K562 (cell line): ENCODE measurements at regions not wholly inside any gene's neighbourhood (a gene's known extent, or its start where the extent isn't known, plus 50 kb on each side); places are given as distances from the start of the nearest gene placed in this dataset.

Experiments used
- ATAC-seq: fragments of 200-7000 bp; cut with Tn5 transposase; 3 replicates; pipeline ENCODE4 v1.9.1; 2020; ENCODE audit warnings: moderate library complexity
- BruUV-seq: library from RNA; stranded (reverse); fragments of 400-500 nt; replicated peaks from 2 replicates; lab custom pipeline; 2021; lab: Mats Ljungman, UMichigan
- CTCF ChIA-PET: fragments of 300-600 bp; formaldehyde crosslinking; extraction: SDS; loops from one replicate; lab custom pipeline; 2021; ENCODE audit warnings: low intra/inter-chr PET ratio; lab: Yijun Ruan, JAX
- POLR2A ChIA-PET: fragments of 300-600, 350-650 bp; sonication (Branson Sonifier 250); formaldehyde crosslinking; extraction: SDS; loops from one replicate; lab custom pipeline; 2021; ENCODE audit warnings: antibody characterized with exemption, inconsistent platforms; lab: Yijun Ruan, JAX
- DNase-seq, 4 experiments: peaks; one replicate each; pipeline versions ENCODE4 v3.0.0 to v3.0.0-alpha.2; 2011 to 2018; ENCODE audit warnings: low spot score in 3 of 4, mixed read lengths in 3 of 4; ENCODE audit errors: extremely low read depth in 1 of 4
- FAIRE-seq: peaks from 2 replicates; lab custom pipeline; 2011; peaks lifted over from hg19 to GRCh38; lab: Jason Lieb, UNC
- H2AFZ ChIP-seq: 2 replicates; pipeline ENCODE4 v1.6.0; 2011; ENCODE audit warnings: low read depth, low read length, control low read depth, inconsistent platforms
- H3K27ac ChIP-seq: fragments of 200-600 bp; 3 replicates; pipeline ENCODE4 v1.8.0; 2011; ENCODE audit warnings: low read depth, mild to moderate bottlenecking, control low read depth, inconsistent platforms, low read length, moderate library complexity, mixed read lengths; ENCODE audit errors: extremely low read depth
- H3K27me3 ChIP-seq, 2 experiments: fragments of 300-600 bp in 1 of 2; 2 replicates in 1 of 2; 3 replicates in 1 of 2; pipeline versions ENCODE4 v1.6.0 to v1.8.0; 2011; ENCODE audit warnings: inconsistent platforms in 2 of 2, low read length in 2 of 2, mild to moderate bottlenecking in 1 of 2, mixed read lengths in 1 of 2, moderate library complexity in 1 of 2; ENCODE audit not compliant: control insufficient read depth in 2 of 2, insufficient read depth in 2 of 2
- H3K36me3 ChIP-seq: fragments of 300-600 bp; 3 replicates; pipeline ENCODE4 v1.8.0; 2011; ENCODE audit warnings: mild to moderate bottlenecking, low read length, inconsistent platforms; ENCODE audit not compliant: control insufficient read depth, insufficient read depth
- H3K4me1 ChIP-seq, 2 experiments: fragments of 200-600 bp in 1 of 2; replicated peaks in 1 of 2; 2 replicates in 1 of 2; 3 replicates in 1 of 2; pipeline versions ENCODE4 v1.5.1 to v1.8.0; 2011; ENCODE audit warnings: inconsistent platforms in 2 of 2, low read length in 2 of 2, mild to moderate bottlenecking in 1 of 2, mixed read lengths in 1 of 2, moderate library complexity in 1 of 2; ENCODE audit not compliant: control insufficient read depth in 2 of 2, insufficient read depth in 2 of 2
- H3K4me2 ChIP-seq: 2 replicates; pipeline ENCODE4 v1.6.1; 2011; ENCODE audit warnings: low read length, control low read depth, inconsistent platforms, mixed read lengths; ENCODE audit not compliant: insufficient read depth
- H3K4me3 ChIP-seq: fragments of 200-600 bp; sonication (generic), shearing (Covaris generic); 2 replicates; pipeline ENCODE4 v1.5.1; 2016; ENCODE audit warnings: control low read depth, inconsistent platforms
- H3K79me2 ChIP-seq: fragments of 200-600 bp; 3 replicates; pipeline ENCODE4 v1.8.0; 2011; ENCODE audit warnings: low read length, inconsistent platforms; ENCODE audit not compliant: control insufficient read depth, insufficient read depth
- H3K9ac ChIP-seq, 2 experiments: 2 replicates each; pipeline versions ENCODE4 v1.6.0 to v1.6.1; 2011; ENCODE audit warnings: low read depth in 2 of 2, low read length in 2 of 2, control low read depth in 1 of 2, inconsistent platforms in 1 of 2, mild to moderate bottlenecking in 1 of 2, mixed read lengths in 1 of 2; ENCODE audit not compliant: insufficient read depth in 1 of 2
- H3K9me1 ChIP-seq: one replicate; pipeline ENCODE4 v1.6.0; 2011; ENCODE audit warnings: inconsistent platforms, mild to moderate bottlenecking, low read length, moderate library complexity; ENCODE audit not compliant: control insufficient read depth, insufficient read depth
- H3K9me3 ChIP-seq: replicated peaks from 2 replicates; pipeline ENCODE4 v1.5.1; 2011; ENCODE audit warnings: low read depth, low read length, inconsistent platforms; ENCODE audit not compliant: control insufficient read depth, insufficient read depth
- H4K20me1 ChIP-seq: replicated peaks from 2 replicates; pipeline ENCODE4 v1.6.1; 2011; ENCODE audit warnings: low read length, inconsistent platforms, mixed read lengths; ENCODE audit not compliant: control insufficient read depth, insufficient read depth
- FOXK2 ChIP-seq, 2 experiments: fragments of 450-650 bp; IDR thresholded peaks in 1 of 2; conservative IDR thresholded peaks in 1 of 2; 2 replicates each; pipeline ENCODE4 v1.6.1; 2016; ENCODE audit warnings: low read depth in 2 of 2, mild to moderate bottlenecking in 1 of 2
- FOXO4 ChIP-seq: fragments of 450-650 bp; formaldehyde crosslinking; IDR thresholded peaks from 2 replicates; pipeline ENCODE4 v1.4.0; 2020; ENCODE audit warnings: mild to moderate bottlenecking, moderate library complexity
- FUS ChIP-seq: fragments of 200-400 bp; formaldehyde crosslinking; optimal IDR thresholded peaks from 2 replicates; pipeline ENCODE3; 2017; ENCODE audit warnings: low read depth, low read length
- MCM7 ChIP-seq, 2 experiments: fragments of 450-650 bp; IDR thresholded peaks; 2 replicates each; pipeline ENCODE4 v1.6.1; 2016 to 2018
- NFIC ChIP-seq: fragments of 450-650 bp; IDR thresholded peaks from 2 replicates; pipeline ENCODE4 v1.6.1; 2017; ENCODE audit warnings: mild to moderate bottlenecking, inconsistent platforms
- NFYB ChIP-seq: IDR thresholded peaks from 2 replicates; pipeline ENCODE4 v1.6.1; 2011; ENCODE audit warnings: mild to moderate bottlenecking, moderate library complexity; ENCODE audit not compliant: insufficient read length; ENCODE audit errors: extremely low read depth
- NRF1 ChIP-seq, 2 experiments: fragments of 450-650 bp; IDR thresholded peaks in 1 of 2; conservative IDR thresholded peaks in 1 of 2; 2 replicates each; pipeline ENCODE4 v1.6.1; 2014; ENCODE audit warnings: mild to moderate bottlenecking in 2 of 2
- PATZ1 ChIP-seq: fragments of 250-450 bp; sonication (Bioruptor Pico); IDR thresholded peaks from 2 replicates; pipeline ENCODE4 v1.5.0; 2020; ENCODE audit warnings: mild to moderate bottlenecking, borderline replicate concordance
- RBM14 ChIP-seq: fragments of 200-400 bp; formaldehyde crosslinking; IDR thresholded peaks from 2 replicates; pipeline ENCODE4 v1.6.1; 2018; ENCODE audit warnings: low read depth, mild to moderate bottlenecking, low read length, moderate library complexity, borderline replicate concordance; ENCODE audit not compliant: insufficient read depth
- SIN3B ChIP-seq: fragments of 450-650 bp; IDR thresholded peaks from 2 replicates; pipeline ENCODE4 v1.6.1; 2017; ENCODE audit warnings: low read depth, mild to moderate bottlenecking, moderate library complexity
- SMARCB1 ChIP-seq: IDR thresholded peaks from 2 replicates; pipeline ENCODE4 v1.6.1; 2011; ENCODE audit warnings: improper control_type of control experiment, low read depth; ENCODE audit not compliant: insufficient read length
- WGBS: fragments of 100-300 bp; shearing (Covaris generic); methylation state at CpG from one replicate; pipeline ENCODE4 v1.1.6; 2016; ENCODE audit warnings: low coverage, mixed read lengths; ENCODE audit not compliant: insufficient coverage; ENCODE audit errors: missing lambda C conversion rate; 5-methylcytosine and 5-hydroxymethylcytosine counted together
- in situ Hi-C: fragments of 300-500 bp; cut with MboI; formaldehyde crosslinking; loops from 4 replicates; pipeline ENCODE4 v1.15.0; 2018; ENCODE audit warnings: inconsistent platforms, mixed read lengths
- intact Hi-C: fragments of 100-400 bp; cut with micrococcal nuclease; formaldehyde crosslinking; loops from 2 replicates; pipeline ENCODE4 v1.14.2; 2022
- TF ChIP-seq, protein P1 (sequence below): sonication (generic); formaldehyde crosslinking; IDR thresholded peaks from 2 replicates; pipeline ENCODE4 v1.8.1; 2023; ENCODE audit warnings: mild to moderate bottlenecking, missing genetic modification reagents
- TF ChIP-seq, protein P2 (sequence below): fragments of 450-650 bp; IDR thresholded peaks from 2 replicates; pipeline ENCODE4 v1.6.1; 2016; ENCODE audit warnings: borderline replicate concordance
- TF ChIP-seq, protein P3 (sequence below): fragments of 250-450 bp; sonication (Bioruptor Pico); IDR thresholded peaks from 2 replicates; pipeline ENCODE4 v1.8.0; 2021; ENCODE audit warnings: mild to moderate bottlenecking, moderate library complexity

DNA sequence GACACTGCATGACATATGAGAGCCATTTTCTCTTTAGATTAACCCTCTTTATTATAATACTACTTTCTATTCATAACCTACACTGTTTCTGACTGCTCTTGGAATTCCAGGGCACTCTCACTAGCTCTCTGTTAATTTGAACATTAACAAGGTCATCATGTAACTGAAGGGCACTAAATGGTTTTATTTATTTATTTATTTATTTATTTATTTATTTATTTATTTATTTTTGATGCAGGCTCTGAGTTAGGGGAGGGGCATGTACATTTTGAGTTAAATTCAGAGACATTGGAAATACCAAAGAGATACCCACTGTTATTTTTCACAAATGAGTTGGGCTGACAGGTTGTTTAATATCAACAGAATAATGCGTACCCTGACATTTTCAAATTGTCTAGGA is 1038.7 kb upstream of the NRXN1 start (continued):
- TF ChIP-seq, protein P1, sequence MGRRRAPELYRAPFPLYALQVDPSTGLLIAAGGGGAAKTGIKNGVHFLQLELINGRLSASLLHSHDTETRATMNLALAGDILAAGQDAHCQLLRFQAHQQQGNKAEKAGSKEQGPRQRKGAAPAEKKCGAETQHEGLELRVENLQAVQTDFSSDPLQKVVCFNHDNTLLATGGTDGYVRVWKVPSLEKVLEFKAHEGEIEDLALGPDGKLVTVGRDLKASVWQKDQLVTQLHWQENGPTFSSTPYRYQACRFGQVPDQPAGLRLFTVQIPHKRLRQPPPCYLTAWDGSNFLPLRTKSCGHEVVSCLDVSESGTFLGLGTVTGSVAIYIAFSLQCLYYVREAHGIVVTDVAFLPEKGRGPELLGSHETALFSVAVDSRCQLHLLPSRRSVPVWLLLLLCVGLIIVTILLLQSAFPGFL, result no peak
- TF ChIP-seq, protein P2, sequence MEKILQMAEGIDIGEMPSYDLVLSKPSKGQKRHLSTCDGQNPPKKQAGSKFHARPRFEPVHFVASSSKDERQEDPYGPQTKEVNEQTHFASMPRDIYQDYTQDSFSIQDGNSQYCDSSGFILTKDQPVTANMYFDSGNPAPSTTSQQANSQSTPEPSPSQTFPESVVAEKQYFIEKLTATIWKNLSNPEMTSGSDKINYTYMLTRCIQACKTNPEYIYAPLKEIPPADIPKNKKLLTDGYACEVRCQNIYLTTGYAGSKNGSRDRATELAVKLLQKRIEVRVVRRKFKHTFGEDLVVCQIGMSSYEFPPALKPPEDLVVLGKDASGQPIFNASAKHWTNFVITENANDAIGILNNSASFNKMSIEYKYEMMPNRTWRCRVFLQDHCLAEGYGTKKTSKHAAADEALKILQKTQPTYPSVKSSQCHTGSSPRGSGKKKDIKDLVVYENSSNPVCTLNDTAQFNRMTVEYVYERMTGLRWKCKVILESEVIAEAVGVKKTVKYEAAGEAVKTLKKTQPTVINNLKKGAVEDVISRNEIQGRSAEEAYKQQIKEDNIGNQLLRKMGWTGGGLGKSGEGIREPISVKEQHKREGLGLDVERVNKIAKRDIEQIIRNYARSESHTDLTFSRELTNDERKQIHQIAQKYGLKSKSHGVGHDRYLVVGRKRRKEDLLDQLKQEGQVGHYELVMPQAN, result no peak
- no peak for TF ChIP-seq RBM14

DNA sequence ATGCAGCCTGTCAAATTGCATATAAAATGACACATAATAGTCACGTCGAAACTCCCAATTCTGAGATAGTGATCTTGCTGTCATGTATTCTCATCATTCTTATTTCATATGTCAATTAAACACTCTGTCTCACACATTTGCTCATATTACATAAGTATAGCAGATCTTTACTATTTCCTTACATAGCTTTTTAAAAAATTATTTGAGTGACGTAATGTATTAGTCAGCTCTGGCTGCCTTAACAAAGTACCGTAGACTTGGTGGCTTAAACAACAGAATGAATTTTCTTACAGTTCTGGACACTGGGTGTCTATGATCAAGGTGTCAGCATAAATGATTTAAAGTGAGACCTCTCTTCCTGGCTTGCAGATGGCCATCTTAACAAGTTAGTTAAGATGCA is 1032.3 kb upstream of the NRXN1 start:
- no peaks in the 10 kb centered on the region for H3K9me1 ChIP-seq
- no peaks in the 10 kb centered on the region for H3K36me3 ChIP-seq
- TF ChIP-seq FOXK2 (conservative IDR thresholded peaks at IDR 0.05 in 1 of 2, IDR thresholded peaks at IDR 0.05 in 1 of 2; ENCODE audit: low read depth in 2 of 2) (no peak), MCM7 (IDR thresholded peaks at IDR 0.05) (no peak), NFYB (no peak), FUS (no peak), SMARCB1 (no peak), PATZ1 (CRISPR knock-in tag) (no peak), FOXO4 (CRISPR knock-in tag) (no peak), NRF1 (conservative IDR thresholded peaks at IDR 0.05 in 1 of 2, IDR thresholded peaks at IDR 0.05 in 1 of 2) (no peak), SIN3B (no peak), NFIC (no peak)
- TF ChIP-seq, protein P3, sequence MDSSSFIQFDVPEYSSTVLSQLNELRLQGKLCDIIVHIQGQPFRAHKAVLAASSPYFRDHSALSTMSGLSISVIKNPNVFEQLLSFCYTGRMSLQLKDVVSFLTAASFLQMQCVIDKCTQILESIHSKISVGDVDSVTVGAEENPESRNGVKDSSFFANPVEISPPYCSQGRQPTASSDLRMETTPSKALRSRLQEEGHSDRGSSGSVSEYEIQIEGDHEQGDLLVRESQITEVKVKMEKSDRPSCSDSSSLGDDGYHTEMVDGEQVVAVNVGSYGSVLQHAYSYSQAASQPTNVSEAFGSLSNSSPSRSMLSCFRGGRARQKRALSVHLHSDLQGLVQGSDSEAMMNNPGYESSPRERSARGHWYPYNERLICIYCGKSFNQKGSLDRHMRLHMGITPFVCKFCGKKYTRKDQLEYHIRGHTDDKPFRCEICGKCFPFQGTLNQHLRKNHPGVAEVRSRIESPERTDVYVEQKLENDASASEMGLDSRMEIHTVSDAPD (CRISPR knock-in tag), result no peak

More for the DNA sequence above, 1032.3 kb upstream of the NRXN1 start:
- intact Hi-C loops (no loop called here), in situ Hi-C loops (no loop called here)
- Histone ChIP-seq H2AFZ (no peak overlapping the region), H3K4me3 (no peak overlapping the region), H3K27me3 (no peaks in the 10 kb centered on the region), H3K4me1 (no peaks in the 10 kb centered on the region), H4K20me1 (no peaks in the 10 kb centered on the region), H3K9me3 (no peaks in the 10 kb centered on the region), H3K27ac (no peak overlapping the region), H3K9ac (no peak overlapping the region), H3K4me2 (no peak overlapping the region), H3K79me2 (no peaks in the 10 kb centered on the region)
- POLR2A ChIA-PET, result no interaction called here
- ATAC-seq, result no peak
- BruUV-seq, result no TSS peak
- no peak for DNase-seq
- FAIRE-seq, result no peak
- CTCF ChIA-PET, result no interaction called here
- 4% methylated on average over 4 of the region's 4 CpGs for WGBS
